GM10266 (cell line): ENCODE measurements at regions not wholly inside any gene's neighbourhood (a gene's known extent, or its start where the extent isn't known, plus 50 kb on each side); places are given as distances from the start of the nearest gene placed in this dataset.
"Not testable (repeated sequence)": the region's sequence is repeated elsewhere in the genome, so short reads cannot be mapped to it uniquely, and the experiment has no call there.

Source experiments
- DNase-seq: peaks from one replicate; pipeline ENCODE4 v3.0.0; 2012; ENCODE audit errors: extremely low spot score
- TF ChIP-seq, protein P1 (sequence below): IDR thresholded peaks from 2 replicates; pipeline ENCODE4 v1.5.1; 2012; ENCODE audit warnings: mild to moderate bottlenecking, low read depth; ENCODE audit not compliant: control insufficient read depth, insufficient read depth; ENCODE audit errors: missing control alignments

GRCh38 chr11:129740125-129740719 lies 75.4 kb upstream of the TMEM45B start:
- TF ChIP-seq, protein P1, sequence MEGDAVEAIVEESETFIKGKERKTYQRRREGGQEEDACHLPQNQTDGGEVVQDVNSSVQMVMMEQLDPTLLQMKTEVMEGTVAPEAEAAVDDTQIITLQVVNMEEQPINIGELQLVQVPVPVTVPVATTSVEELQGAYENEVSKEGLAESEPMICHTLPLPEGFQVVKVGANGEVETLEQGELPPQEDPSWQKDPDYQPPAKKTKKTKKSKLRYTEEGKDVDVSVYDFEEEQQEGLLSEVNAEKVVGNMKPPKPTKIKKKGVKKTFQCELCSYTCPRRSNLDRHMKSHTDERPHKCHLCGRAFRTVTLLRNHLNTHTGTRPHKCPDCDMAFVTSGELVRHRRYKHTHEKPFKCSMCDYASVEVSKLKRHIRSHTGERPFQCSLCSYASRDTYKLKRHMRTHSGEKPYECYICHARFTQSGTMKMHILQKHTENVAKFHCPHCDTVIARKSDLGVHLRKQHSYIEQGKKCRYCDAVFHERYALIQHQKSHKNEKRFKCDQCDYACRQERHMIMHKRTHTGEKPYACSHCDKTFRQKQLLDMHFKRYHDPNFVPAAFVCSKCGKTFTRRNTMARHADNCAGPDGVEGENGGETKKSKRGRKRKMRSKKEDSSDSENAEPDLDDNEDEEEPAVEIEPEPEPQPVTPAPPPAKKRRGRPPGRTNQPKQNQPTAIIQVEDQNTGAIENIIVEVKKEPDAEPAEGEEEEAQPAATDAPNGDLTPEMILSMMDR, result no peak
- DNase-seq, result no peak

DNA sequence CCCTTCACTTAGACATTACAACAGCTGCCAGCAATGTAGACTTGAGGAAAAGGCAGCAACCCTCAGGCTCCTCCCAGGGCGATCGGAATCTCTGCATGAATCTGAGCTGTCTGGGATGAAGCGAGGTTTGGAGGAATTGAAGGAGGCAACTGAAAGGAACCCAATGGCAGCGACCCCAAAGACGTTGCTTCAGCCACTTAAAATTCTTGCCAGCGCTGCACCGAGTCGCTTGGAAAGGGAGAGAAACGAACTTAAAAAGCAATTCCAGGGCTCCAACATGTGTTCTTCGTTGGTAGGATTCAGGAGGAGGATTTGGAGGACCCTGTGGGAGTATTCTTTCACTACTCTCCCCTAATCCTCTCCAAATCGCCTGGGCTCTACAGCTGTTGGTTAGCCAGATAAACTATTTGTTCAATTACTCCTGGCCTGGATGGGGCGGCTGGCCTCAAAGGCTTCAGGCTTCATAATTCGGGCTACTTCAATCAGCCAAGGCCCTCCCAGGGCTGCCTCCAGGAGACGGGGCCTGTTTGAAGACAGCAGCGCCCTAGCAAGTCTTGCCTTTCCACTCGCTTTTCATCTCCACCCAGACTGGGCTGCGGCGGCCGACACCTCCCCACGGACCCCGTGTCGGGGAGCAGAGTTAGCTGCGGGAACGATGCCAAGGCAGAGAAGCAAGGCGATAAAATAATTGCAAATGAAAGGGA lies 72.4 kb upstream of the TMEM45B start:
- DNase-seq, result no peak
- TF ChIP-seq, protein P1, result no peak

DNA sequence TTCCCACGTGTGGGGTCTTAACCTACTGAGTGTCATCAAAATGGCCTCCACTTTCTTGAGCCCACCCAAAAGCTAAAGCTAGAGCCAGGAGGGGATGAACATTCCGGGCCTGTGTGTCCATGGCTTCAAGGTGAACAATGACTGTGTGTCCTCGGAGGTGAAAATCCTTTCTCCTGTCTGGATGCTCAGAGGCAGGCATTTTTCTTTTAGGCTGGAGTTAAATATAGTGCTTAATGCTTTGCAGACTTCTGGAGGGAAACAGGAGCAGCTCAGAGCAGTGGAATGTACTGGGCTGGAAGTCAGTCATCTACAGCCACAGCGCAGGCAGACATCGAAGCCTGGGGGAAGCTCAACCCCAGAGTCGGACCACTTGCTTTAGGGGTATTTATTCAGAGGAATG lies 68.6 kb upstream of the TMEM45B start:
- no peak for DNase-seq
- TF ChIP-seq, protein P1, result no peak

DNA sequence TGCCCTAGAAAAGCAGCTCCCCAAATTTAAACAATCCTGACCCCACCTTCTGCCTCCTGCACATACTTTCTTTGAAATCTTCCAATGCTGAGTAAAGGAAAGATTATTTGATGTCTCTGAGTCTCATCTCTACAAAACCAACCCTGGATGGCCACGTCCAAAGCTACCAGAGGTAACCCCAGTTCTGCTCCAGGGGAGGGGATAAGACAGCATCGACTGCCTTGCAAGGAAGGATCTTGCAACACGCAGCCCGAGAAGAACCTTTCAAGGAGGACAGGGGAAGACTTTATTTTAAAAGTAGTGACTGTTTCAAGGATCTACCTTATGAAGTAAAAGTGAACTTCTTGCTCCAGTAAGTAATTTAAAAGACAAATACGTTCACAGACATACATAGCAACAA lies 66.5 kb upstream of the TMEM45B start:
- DNase-seq, result no peak
- TF ChIP-seq, protein P1, result no peak

- peak; percentile 72 for DNase-seq
Measured at GRCh38 chr11:129750343-129751292, 65.0 kb upstream of the TMEM45B start.

DNA sequence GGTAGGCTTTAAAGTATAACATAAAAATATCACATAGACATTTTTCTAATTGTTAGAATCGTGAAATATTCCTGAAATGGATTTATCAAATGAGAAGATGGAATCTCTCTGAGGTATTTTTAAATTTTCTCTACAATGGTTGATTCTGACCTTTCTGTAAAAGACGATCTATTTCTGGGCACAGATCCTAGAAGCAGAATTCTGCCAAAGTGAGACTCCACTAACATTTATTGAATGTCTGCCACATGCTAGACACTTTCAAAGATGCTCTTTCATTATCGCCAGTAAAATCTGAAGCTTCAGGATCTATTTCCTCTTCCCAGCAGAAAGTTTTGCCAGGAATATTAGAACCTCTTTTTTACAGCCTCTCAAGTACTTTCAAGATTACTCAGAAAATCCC lies 64.1 kb upstream of the TMEM45B start:
- no peak for DNase-seq
- TF ChIP-seq, protein P1, result no peak

More at GRCh38 chr11:129750343-129751292, 65.0 kb upstream of the TMEM45B start:
- TF ChIP-seq, protein P1, result peak; percentile 100

DNA sequence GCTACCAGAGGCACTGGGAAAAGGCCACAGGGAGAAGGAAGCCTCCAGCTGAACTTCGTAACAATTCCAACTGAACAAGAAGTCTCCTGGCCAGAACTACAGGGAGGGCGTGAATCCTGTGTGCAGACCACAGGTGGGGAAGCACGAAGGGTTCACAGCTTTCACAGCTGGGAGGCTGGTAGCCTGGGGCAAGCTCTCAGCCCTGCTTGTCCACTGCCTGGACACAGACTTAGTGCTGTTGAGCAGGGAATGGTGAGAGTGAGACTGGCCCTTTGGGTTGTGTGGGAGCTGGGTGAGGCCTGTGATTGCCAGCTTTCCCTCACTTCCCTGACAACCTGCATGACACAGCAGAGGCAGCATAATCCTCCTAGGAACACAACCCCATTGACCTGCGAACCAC lies 52.1 kb upstream of the TMEM45B start:
- DNase-seq, result not testable (repeated sequence)

DNA sequence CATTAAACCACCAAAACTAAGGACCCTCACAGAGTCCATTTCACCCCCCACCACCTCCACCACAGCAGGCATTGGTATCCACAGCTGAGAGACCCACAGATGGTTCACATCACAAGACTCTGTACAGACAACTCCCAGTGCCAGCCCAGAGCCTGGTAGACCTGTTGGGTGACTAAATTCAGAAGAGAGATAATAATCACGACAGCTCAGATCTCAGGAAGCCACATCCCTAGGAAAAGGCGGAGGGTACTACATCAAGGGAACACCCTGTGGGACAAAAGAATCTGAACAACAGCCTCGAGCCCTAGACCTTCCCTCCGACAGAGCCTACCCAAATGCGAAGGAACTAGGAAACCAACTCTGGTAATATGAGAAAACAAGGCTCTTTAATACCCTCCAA lies 51.4 kb upstream of the TMEM45B start:
- DNase-seq, result not testable (repeated sequence)
